ENCODE measurements at regions not wholly inside any gene's neighbourhood (a gene's known extent, or its start where the extent isn't known, plus 50 kb on each side); places are given as distances from the start of the nearest gene placed in this dataset.

GRCh38 chr13:105290596-105290995 is 1244.9 kb downstream of the EFNB2 start:
- TF ChIP-seq, protein P1, sequence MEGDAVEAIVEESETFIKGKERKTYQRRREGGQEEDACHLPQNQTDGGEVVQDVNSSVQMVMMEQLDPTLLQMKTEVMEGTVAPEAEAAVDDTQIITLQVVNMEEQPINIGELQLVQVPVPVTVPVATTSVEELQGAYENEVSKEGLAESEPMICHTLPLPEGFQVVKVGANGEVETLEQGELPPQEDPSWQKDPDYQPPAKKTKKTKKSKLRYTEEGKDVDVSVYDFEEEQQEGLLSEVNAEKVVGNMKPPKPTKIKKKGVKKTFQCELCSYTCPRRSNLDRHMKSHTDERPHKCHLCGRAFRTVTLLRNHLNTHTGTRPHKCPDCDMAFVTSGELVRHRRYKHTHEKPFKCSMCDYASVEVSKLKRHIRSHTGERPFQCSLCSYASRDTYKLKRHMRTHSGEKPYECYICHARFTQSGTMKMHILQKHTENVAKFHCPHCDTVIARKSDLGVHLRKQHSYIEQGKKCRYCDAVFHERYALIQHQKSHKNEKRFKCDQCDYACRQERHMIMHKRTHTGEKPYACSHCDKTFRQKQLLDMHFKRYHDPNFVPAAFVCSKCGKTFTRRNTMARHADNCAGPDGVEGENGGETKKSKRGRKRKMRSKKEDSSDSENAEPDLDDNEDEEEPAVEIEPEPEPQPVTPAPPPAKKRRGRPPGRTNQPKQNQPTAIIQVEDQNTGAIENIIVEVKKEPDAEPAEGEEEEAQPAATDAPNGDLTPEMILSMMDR (IDR thresholded peaks at IDR 0.05; ENCODE audit: low read length) = no peak
- TF ChIP-seq EZH2 (IDR thresholded peaks at IDR 0.05; ENCODE audit: borderline replicate concordance, low read length) = no peak
- H3K27ac ChIP-seq (ENCODE audit: low read depth, low read length, poor library complexity, severe bottlenecking) = no peak overlapping the region
- no peak overlapping the region for H2AFZ ChIP-seq (ENCODE audit: low read length)
- no peaks in the 10 kb centered on the region for H3K36me3 ChIP-seq (ENCODE audit: insufficient read depth, low read length)
- no peaks in the 10 kb centered on the region for H3F3A ChIP-seq (ENCODE audit: insufficient read depth, low read length)
- no peaks in the 10 kb centered on the region for H3K4me1 ChIP-seq (ENCODE audit: insufficient read depth, low read length, severe bottlenecking)
- no peak overlapping the region for H3K4me3 ChIP-seq (ENCODE audit: low read depth, low read length, poor library complexity, severe bottlenecking)
- no peaks in the 10 kb centered on the region for H3K9me2 ChIP-seq (ENCODE audit: low read depth, low read length)
- no peaks in the 10 kb centered on the region for H3K79me2 ChIP-seq (ENCODE audit: insufficient read depth, low read length)
- H3K9ac ChIP-seq (ENCODE audit: low read length) = no peak overlapping the region
- no peak overlapping the region for H3K4me2 ChIP-seq (ENCODE audit: low read length)
- H3K9me3 ChIP-seq (ENCODE audit: low read length) = no peaks in the 10 kb centered on the region
- H3K27me3 ChIP-seq (ENCODE audit: insufficient read depth, low read length) = no peaks in the 10 kb centered on the region
- no peaks in the 10 kb centered on the region for H4K20me1 ChIP-seq (ENCODE audit: insufficient read depth, low read length)

DNA sequence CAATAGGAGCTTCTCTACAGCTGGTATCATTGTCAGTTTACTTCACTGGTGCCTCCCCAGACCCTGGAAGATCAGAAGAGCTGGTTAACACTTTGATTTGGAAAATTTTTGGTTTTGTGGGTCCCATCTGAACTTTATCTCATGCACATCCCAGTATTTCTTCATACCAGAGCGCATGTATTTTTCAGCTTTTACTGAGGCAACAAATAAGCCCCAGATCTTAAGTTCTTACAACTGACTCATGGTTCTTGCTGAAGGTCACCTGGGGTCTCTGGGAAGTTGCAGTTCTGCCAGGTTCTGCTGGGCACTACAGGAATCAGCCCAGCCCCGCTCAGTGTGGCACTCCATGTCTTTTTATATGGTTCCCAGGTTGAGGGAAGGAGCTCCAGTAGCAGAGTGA is 1249.9 kb downstream of the EFNB2 start:
- Histone ChIP-seq H3F3A (ENCODE audit: insufficient read depth, low read length) (no peaks in the 10 kb centered on the region), H3K36me3 (ENCODE audit: insufficient read depth, low read length) (no peaks in the 10 kb centered on the region), H3K4me1 (ENCODE audit: insufficient read depth, low read length, severe bottlenecking) (no peaks in the 10 kb centered on the region), H2AFZ (ENCODE audit: low read length) (no peak overlapping the region), H3K27ac (ENCODE audit: low read depth, low read length, poor library complexity, severe bottlenecking) (no peak overlapping the region), H3K9ac (ENCODE audit: low read length) (no peak overlapping the region), H3K27me3 (ENCODE audit: insufficient read depth, low read length) (no peaks in the 10 kb centered on the region), H3K4me3 (ENCODE audit: low read depth, low read length, poor library complexity, severe bottlenecking) (no peak overlapping the region), H3K4me2 (ENCODE audit: low read length) (no peak overlapping the region), H3K79me2 (ENCODE audit: insufficient read depth, low read length) (no peaks in the 10 kb centered on the region), H3K9me2 (ENCODE audit: low read depth, low read length) (no peaks in the 10 kb centered on the region), H4K20me1 (ENCODE audit: insufficient read depth, low read length) (no peaks in the 10 kb centered on the region), H3K9me3 (ENCODE audit: low read length) (no peaks in the 10 kb centered on the region)
- TF ChIP-seq, protein P1 (IDR thresholded peaks at IDR 0.05; ENCODE audit: low read length) = no peak
- no peak for TF ChIP-seq EZH2 (IDR thresholded peaks at IDR 0.05; ENCODE audit: borderline replicate concordance, low read length)

DNA sequence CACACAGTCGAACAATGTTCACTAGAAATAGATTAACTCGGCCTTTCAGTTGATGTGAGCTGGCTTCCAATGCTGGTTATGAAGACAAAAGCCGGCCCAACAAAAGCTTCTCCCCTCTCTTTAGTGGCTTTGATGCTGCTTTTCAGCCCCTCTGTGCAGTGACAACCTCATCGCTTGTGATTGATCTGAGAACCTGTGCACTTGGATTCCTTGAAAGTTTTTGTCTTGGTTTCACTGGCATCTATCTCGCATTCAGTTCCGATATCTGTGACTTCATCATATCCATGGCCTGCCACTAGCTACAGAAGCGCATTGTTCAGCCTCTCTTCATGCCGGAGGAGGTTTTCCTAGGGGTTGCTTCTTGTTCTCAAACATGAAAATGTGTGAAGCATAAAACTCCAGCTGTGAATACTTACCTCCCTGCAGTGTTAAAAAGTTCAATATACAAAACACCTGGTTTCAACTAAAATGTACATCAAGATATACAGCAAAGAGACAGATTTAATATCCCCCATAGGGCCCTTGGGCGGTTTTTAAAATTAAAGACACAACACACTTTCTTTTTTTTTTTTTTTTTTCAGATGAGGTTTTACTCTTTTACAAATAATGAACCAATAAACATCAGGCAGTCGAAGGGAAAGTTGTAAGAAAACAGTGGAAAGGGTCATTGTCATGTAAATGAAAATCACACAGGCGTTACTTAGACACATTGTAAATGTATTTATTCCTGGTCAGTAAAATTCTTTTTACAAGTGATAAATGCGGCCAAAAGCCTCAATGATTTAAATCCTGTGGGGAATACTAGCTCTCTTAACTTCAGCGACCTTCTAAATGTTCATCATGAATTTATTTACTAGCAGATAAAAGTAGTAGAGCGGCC is 1252.8 kb downstream of the EFNB2 start:
- H3K4me2 ChIP-seq (ENCODE audit: low read length) = no peak overlapping the region
- H3K79me2 ChIP-seq (ENCODE audit: insufficient read depth, low read length) = no peaks in the 10 kb centered on the region
- no peaks in the 10 kb centered on the region for H3K36me3 ChIP-seq (ENCODE audit: insufficient read depth, low read length)
- H3K9me2 ChIP-seq (ENCODE audit: low read depth, low read length) = no peaks in the 10 kb centered on the region
- H3K9me3 ChIP-seq (ENCODE audit: low read length) = no peaks in the 10 kb centered on the region
- H3K4me1 ChIP-seq (ENCODE audit: insufficient read depth, low read length, severe bottlenecking) = no peaks in the 10 kb centered on the region
- H3K27me3 ChIP-seq (ENCODE audit: insufficient read depth, low read length) = no peaks in the 10 kb centered on the region
- TF ChIP-seq, protein P1 (IDR thresholded peaks at IDR 0.05; ENCODE audit: low read length) = no peak
- no peak for TF ChIP-seq EZH2 (IDR thresholded peaks at IDR 0.05; ENCODE audit: borderline replicate concordance, low read length)
- no peaks in the 10 kb centered on the region for H3F3A ChIP-seq (ENCODE audit: insufficient read depth, low read length)
- H2AFZ ChIP-seq (ENCODE audit: low read length) = no peak overlapping the region
- H3K4me3 ChIP-seq (ENCODE audit: low read depth, low read length, poor library complexity, severe bottlenecking) = no peak overlapping the region
- no peak overlapping the region for H3K9ac ChIP-seq (ENCODE audit: low read length)
- H4K20me1 ChIP-seq (ENCODE audit: insufficient read depth, low read length) = no peaks in the 10 kb centered on the region
- no peak overlapping the region for H3K27ac ChIP-seq (ENCODE audit: low read depth, low read length, poor library complexity, severe bottlenecking)
